Heart left ventricle (tissue), 16 donors: ENCODE measurements at regions not wholly inside any gene's neighbourhood (a gene's known extent, or its start where the extent isn't known, plus 50 kb on each side); places are given as distances from the start of the nearest gene placed in this dataset.
A peak's percentile ranks its signal among the peaks of the same experiment; 100 is the strongest.
"Not testable (repeated sequence)": the region's sequence is repeated elsewhere in the genome, so short reads cannot be mapped to it uniquely, and the experiment has no call there.

Experiments
- ATAC-seq, 4 donors: fragments of 200-7000 bp; cut with Tn5 transposase; one replicate each; pipeline ENCODE4 v1.9.1; 2020 to 2022; ENCODE audit warnings: moderate library complexity in 4 of 4, mild to moderate bottlenecking in 3 of 4, moderate number of reproducible peaks in 1 of 4
- DNase-seq, 5 donors: peaks; one replicate each; pipeline ENCODE4 v3.0.0-alpha.2; 2020
- H3K27ac ChIP-seq, 12 donors: fragments of 200-600 bp; sonication (generic) in 4 of 12; one replicate each; pipeline versions ENCODE4 v1.5.0 to v1.8.0; 2016 to 2022; ENCODE audit warnings: mild to moderate bottlenecking in 2 of 12
- H3K27me3 ChIP-seq, 9 donors: fragments of 200-600 bp; sonication (generic) in 2 of 9; one replicate each; pipeline versions ENCODE4 v1.5.1 to v1.8.0; 2016 to 2022; ENCODE audit warnings: mild to moderate bottlenecking in 3 of 9
- H3K36me3 ChIP-seq, 9 donors: fragments of 200-600 bp; sonication (generic) in 2 of 9; one replicate each; pipeline versions ENCODE4 v1.5.0 to v1.8.0; 2018 to 2022; ENCODE audit warnings: mild to moderate bottlenecking in 2 of 9
- H3K4me1 ChIP-seq, 12 donors: fragments of 200-600 bp; sonication (generic) in 4 of 12; one replicate each; pipeline versions ENCODE4 v1.5.0 to v1.8.0; 2016 to 2022; ENCODE audit warnings: mild to moderate bottlenecking in 3 of 12
- H3K4me3 ChIP-seq, 12 donors: fragments of 200-600 bp; sonication (generic) in 4 of 12; one replicate each; pipeline versions ENCODE4 v1.5.0 to v1.8.0; 2017 to 2022; ENCODE audit warnings: mild to moderate bottlenecking in 9 of 12, moderate library complexity in 4 of 12
- H3K9me3 ChIP-seq, 12 donors: fragments of 200-600 bp; sonication (generic) in 4 of 12; one replicate each; pipeline versions ENCODE4 v1.5.0 to v1.8.0; 2016 to 2022; ENCODE audit warnings: mild to moderate bottlenecking in 1 of 12
- WGBS, 4 donors: extraction: QIAGEN DNeasy Blood & Tissue Kit in 2 of 4; methylation state at CpG; one replicate each; pipeline versions ENCODE4 v1.1.5 to v1.1.7; 2013 to 2018; 5-methylcytosine and 5-hydroxymethylcytosine counted together
- intact Hi-C, 10 donors: fragments of 100-400 bp; cut with DNase I; formaldehyde crosslinking; loops; one replicate each; pipeline versions ENCODE4 v1.11.1 to v1.14.2; 2022
- donor health status: ischemic (EF 13 %, LVEDD 7.1; RV severe dilation, severe dysfunction).
- donor health status: healthy with polysubstance abuse.
- donor health status: DM: no; HTN: yes; CAD: no.
- donor health status: DM: no; HTN: no; CAD: no.
- donor health status: ischemic (EF 25% LVEDD 6.9; RV normal size, moderate dysfunction).
- donor health status: ischemic (EF 25% LVEDD 5.7; RV mildly dilated, moderate dysfunction).
- donor health status: healthy.
- donor health status: DM: yes; HTN: yes; CAD: no.
- donor health status: ischemic (EF 35%, LVEDD 5.7; RV mildly dilated, moderate dysfunction).
- donor health status: nonischemic (EF 11% LVEDD 7.7; RV severe dilation, severe dysfunction).
- donor health status: DM: yes; HTN: yes; CAD: no.
- donor health status: PGD.
- donor health status: ischemic (EF 29% LVEDD 5.4; RV normal size, mild dysfunction).
- donor health status: nonischemic (EF 23%, LVEDD 6.1; RV moderate dilation, normal function).

DNA sequence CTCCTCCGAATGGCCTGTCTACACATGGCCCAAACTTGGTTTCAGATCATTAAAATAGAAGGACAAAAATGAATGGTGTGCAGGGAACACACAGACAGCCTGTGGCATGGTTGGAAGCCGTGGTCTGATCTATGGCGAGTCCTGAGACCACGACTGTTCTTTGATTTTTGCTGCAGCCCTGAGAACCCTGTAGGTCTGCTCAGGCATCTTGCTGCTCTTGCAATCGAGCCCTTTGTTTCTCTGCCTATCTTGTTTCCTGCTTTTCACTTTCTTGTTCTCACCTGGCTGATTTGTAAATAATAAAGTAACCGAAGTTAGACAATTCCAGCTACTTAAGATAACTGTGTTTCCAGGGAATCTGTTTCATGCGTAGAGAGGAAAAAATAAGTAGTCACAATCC lies 54.1 kb upstream of the NBPF9 start:
- H3K9me3 ChIP-seq, H3K4me3 ChIP-seq, H3K4me1 ChIP-seq, intact Hi-C loops, ATAC-seq, H3K27me3 ChIP-seq, H3K27ac ChIP-seq, H3K36me3 ChIP-seq, DNase-seq: not testable (repeated sequence)
- 57 to 73% (median 65%) methylated on average over 2 to 6 of the region's 7 CpGs for WGBS, 4 donors

- H3K9me3 ChIP-seq, H3K4me1 ChIP-seq, H3K27me3 ChIP-seq, ATAC-seq, intact Hi-C loops, H3K4me3 ChIP-seq, DNase-seq, H3K36me3 ChIP-seq: not testable (repeated sequence)
- 6 to 22% (median 15%) methylated on average over 3 of the region's 3 CpGs for WGBS, 4 donors
- peak overlapping the region in 4 of 12 donors; percentile 26 to 62 (median 40) for H3K27ac ChIP-seq
These were observed 55.0 kb upstream of the NBPF9 start for GRCh38 chr1:149158308-149158707.

DNA sequence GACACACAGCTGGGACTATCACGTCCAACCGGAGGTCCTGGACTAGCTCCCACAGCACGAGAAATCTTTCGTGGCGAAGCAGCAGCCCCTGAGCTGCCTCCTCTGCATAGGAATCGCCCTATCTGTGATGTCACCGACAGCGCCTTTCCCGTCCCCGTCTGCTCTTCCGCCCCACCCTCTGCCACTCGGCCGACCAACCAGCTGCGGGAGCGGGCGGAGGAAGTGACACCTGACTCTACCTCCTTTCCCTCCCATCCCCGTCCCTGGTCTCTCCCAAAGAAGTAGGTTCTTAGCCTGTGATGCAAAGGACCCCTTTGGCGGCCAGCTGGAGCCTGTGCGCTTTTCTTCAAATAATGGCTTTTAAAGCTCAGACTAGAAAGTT lies 59.7 kb upstream of the NBPF9 start:
- WGBS, 4 donors: 33 to 44% methylated on average over 2 of the region's 19 CpGs; no CpG with 5 or more reads in 2 of the 4 donors
- intact Hi-C loops: not testable (repeated sequence)
- peak overlapping the region in 1 of 12 donors; percentile 31 for H3K27ac ChIP-seq

GRCh38 chr1:149174765-149175164 lies 71.4 kb upstream of the NBPF9 start:
- H3K4me1 ChIP-seq, H3K36me3 ChIP-seq, intact Hi-C loops, DNase-seq, ATAC-seq, H3K27me3 ChIP-seq, H3K27ac ChIP-seq, H3K9me3 ChIP-seq: not testable (repeated sequence)
- peak overlapping the region in 1 of 12 donors; percentile 17 for H3K4me3 ChIP-seq
- WGBS, 4 donors: 57 to 79% (median 73%) methylated on average over 3 to 6 of the region's 7 CpGs; no CpG with 5 or more reads in 1 of the 4 donors

More for the DNA sequence above, 59.7 kb upstream of the NBPF9 start:
- not testable (repeated sequence) for H3K4me3 ChIP-seq, H3K36me3 ChIP-seq, H3K9me3 ChIP-seq, H3K27me3 ChIP-seq, H3K4me1 ChIP-seq, DNase-seq
- ATAC-seq: peak; percentile 95 to 100 (median 99)

GRCh38 chr1:149175812-149176211 lies 72.5 kb upstream of the NBPF9 start:
- intact Hi-C loops, H3K4me1 ChIP-seq, H3K36me3 ChIP-seq, ATAC-seq, H3K9me3 ChIP-seq, H3K27me3 ChIP-seq: not testable (repeated sequence)
- 0% methylated on average over 7 to 12 of the region's 21 CpGs; no CpG with 5 or more reads in 1 of the 4 donors for WGBS, 4 donors
- peak overlapping the region in 4 of 12 donors; percentile 43 to 54 (median 52) for H3K27ac ChIP-seq
- DNase-seq: peak; percentile 12 to 27 (median 18)
- peak overlapping the region in 9 of 12 donors; percentile 34 to 58 (median 46) for H3K4me3 ChIP-seq

DNA sequence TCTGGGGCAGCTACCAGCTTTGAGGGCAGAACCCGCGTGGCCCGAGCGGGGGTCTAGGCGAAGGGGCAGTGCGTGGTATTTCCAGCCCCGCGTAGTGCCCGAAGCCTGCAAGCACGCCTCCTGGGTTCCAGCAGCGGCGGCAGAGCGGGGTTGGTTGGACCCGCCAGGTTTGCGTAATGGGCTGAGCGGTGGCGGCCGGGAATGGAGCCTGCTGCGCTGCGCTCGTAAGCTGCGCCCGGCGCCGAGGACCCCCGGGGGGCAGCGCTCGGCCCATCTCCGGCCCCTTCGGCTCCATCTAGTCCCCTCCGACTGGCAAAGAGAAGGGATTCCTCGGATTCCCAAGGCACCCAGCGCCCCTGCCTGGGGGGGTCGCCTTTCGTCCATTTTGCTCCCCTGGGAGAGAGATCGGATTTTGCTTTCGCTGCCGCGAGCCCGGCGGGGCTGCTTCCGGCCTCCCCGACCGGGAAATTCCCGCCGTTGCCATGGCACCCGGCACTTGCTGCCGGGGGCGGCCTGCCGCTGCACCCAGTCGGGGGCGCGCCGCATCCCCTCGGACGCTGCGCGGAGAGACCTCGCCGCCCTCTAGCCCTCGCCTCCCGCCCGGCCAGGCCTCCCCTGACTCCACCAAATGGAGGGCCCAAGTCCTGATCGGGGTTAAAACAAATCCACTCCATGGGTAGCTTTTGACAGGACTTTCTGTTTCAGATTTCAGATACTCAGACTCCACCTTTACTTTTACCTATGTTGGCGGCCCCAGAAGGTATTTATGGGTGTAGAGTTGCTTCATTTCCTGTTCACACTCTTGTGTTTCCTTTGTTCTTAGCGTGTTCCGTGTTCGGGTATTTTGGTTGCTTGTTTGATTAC lies 73.3 kb upstream of the NBPF9 start:
- 0 to 1% (median 0%) methylated on average over 18 to 39 of the region's 68 CpGs; no CpG with 5 or more reads in 1 of the 4 donors for WGBS, 4 donors
- intact Hi-C loops, ATAC-seq, H3K36me3 ChIP-seq, H3K4me1 ChIP-seq, H3K9me3 ChIP-seq, H3K27me3 ChIP-seq: not testable (repeated sequence)
- H3K4me3 ChIP-seq: peak overlapping the region in 11 of 12 donors; percentile 48 to 67 (median 65)
- H3K27ac ChIP-seq: peak overlapping the region in 11 of 12 donors; percentile 53 to 91 (median 83)
- peak; percentile 36 to 65 (median 62) for DNase-seq

DNA sequence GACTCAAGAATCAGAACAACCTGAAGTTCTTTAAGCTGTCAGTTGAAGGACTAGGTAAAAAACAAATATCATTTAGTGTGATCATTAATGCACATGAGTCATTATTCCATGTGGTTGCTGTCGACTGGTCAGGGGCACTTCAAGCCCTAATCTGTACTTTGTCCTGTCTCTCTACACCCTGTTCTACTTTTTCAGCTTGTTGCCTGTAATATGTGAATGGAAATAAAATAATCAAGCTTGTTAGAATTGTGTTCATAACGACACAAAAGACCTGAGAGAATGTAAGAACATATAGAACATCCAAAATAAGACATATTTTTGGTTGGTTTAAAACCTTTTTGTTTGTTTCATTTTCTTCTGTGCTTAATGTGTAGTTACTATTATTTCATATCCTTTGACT lies 87.4 kb upstream of the NBPF9 start:
- H3K27me3 ChIP-seq, H3K4me3 ChIP-seq, H3K9me3 ChIP-seq, H3K27ac ChIP-seq, ATAC-seq, H3K36me3 ChIP-seq, H3K4me1 ChIP-seq, DNase-seq, intact Hi-C loops: not testable (repeated sequence)
- 34 to 56% (median 41%) methylated on average over 2 of the region's 2 CpGs for WGBS, 4 donors

- H3K9me3 ChIP-seq, DNase-seq, H3K27me3 ChIP-seq, H3K4me1 ChIP-seq, H3K4me3 ChIP-seq, intact Hi-C loops: not testable (repeated sequence)
- peak overlapping the region in 1 of 12 donors; percentile 30 for H3K27ac ChIP-seq
- WGBS, 4 donors: 77 to 89% (median 82%) methylated on average over 1 of the region's 1 CpG
- H3K36me3 ChIP-seq: peaks cover 0 to 21% (median 2%) of the 10 kb centered on the region in 9 donors
- ATAC-seq: peak in 2 of 4 donors; percentile 24 to 31
These were observed 93.3 kb upstream of the NBPF9 start for GRCh38 chr1:149196651-149197050.

DNA sequence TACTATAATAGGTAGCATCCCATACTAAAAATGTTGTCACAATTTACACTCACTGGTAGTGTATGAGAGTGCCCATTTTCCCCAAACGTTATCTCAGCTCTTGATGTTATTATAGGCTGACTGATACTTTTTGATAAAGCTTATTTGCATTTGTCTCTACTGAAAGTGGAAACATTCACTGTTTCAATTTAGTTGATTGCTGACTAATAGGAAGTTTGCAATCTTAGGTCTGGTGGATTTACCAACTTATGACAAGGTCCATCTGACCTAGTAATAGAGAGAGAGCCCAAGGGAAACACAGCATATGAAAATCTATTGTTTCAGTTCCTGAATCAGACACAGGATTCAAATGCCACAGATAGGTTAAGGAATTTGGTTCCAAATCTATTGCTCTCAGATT lies 97.2 kb upstream of the NBPF9 start:
- ATAC-seq: peak in 3 of 4 donors; percentile 28 to 37 (median 31)
- 30 to 38% (median 36%) methylated on average over 1 of the region's 1 CpG for WGBS, 4 donors
- H3K4me3 ChIP-seq, H3K27me3 ChIP-seq, H3K4me1 ChIP-seq, intact Hi-C loops, DNase-seq, H3K9me3 ChIP-seq: not testable (repeated sequence)
- peak overlapping the region in 1 of 12 donors; percentile 19 for H3K27ac ChIP-seq
- H3K36me3 ChIP-seq: peaks cover 0 to 21% (median 2%) of the 10 kb centered on the region in 9 donors

GRCh38 chr1:149202283-149202682 lies 98.9 kb upstream of the NBPF9 start:
- H3K9me3 ChIP-seq, H3K27me3 ChIP-seq, DNase-seq, H3K27ac ChIP-seq, intact Hi-C loops, H3K4me1 ChIP-seq, ATAC-seq, H3K4me3 ChIP-seq: not testable (repeated sequence)
- 60 to 88% (median 75%) methylated on average over 1 of the region's 1 CpG; no CpG with 5 or more reads in 1 of the 4 donors for WGBS, 4 donors
- H3K36me3 ChIP-seq: peaks cover 0 to 11% (median 0%) of the 10 kb centered on the region in 9 donors

- H3K4me1 ChIP-seq, H3K36me3 ChIP-seq, intact Hi-C loops, H3K27me3 ChIP-seq, H3K27ac ChIP-seq, H3K9me3 ChIP-seq, DNase-seq, H3K4me3 ChIP-seq: not testable (repeated sequence)
- peak in 3 of 4 donors; percentile 33 to 47 (median 33) for ATAC-seq
- 19 to 40% methylated on average over 2 of the region's 2 CpGs; no CpG with 5 or more reads in 2 of the 4 donors for WGBS, 4 donors
These were observed 101.0 kb upstream of the NBPF9 start for GRCh38 chr1:149204396-149204795.
